Tibial nerve (tissue), 3 donors: ENCODE measurements at regions not wholly inside any gene's neighbourhood (a gene's known extent, or its start where the extent isn't known, plus 50 kb on each side); places are given as distances from the start of the nearest gene placed in this dataset.

Experiments
- POLR2A ChIP-seq, 2 donors: fragments of 450-650 bp; IDR thresholded peaks; one replicate each; pipeline ENCODE4 v1.6.1; 2017; ENCODE audit warnings: antibody characterized with exemption in 2 of 2, mild to moderate bottlenecking in 2 of 2, moderate library complexity in 2 of 2
- TF ChIP-seq, protein P1 (sequence below), 5 experiments: fragments of 200-600 bp in 3 of 5; fragments of 450-650 bp in 2 of 5; sonication (generic) in 3 of 5; IDR thresholded peaks; one replicate each; pipeline ENCODE4 v1.5.1; 2016 to 2019; ENCODE audit warnings: antibody characterized with exemption in 5 of 5, mild to moderate bottlenecking in 3 of 5, moderate library complexity in 2 of 5

DNA sequence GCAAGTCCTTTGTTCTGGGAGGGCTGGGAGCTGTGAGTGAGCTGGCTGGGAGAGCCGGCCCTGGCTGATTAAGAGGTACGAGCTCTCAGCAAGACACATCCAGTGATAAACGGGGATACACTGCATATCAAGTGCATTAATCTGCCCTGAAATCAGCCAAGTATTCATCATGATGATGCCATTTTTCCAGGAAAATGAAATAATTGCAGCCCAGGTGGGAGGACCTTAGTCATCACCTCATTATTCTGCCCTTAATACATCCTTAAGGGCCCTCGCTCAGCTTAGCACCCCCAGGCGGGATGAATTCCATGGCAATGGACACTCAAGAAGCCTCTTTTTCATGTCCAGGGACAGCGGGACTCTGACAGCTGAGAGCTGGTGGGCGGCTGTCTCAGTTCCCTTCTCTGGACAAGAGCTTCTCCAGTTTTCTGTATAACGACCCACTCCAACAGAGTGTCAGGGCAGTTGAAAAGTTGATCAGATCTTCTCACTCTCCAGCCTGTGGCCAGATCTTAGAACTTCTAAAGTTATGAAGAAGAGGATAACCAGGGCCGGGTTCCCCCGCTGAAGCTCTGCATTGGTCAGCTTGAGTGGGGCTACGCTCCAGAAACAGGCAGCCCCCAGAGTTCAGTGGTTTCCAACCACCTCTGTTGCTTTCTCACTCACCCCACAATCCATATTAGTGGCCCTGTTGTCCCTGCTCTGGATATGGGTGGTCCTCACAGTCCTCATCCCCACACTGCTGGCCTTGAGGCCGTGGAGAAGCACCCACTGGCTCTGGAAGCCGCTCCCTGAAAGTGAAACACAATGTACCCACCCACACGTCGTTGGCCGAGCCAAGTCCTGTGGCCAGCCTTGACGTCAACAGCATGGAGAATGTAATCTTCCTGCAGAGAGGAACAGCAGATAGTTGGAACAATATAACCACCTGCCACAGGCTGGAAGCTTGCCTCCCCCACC lies 306.2 kb upstream of the DIO3 start:
- TF ChIP-seq POLR2A (IDR thresholded peaks at IDR 0.05): no peak
- TF ChIP-seq, protein P1, sequence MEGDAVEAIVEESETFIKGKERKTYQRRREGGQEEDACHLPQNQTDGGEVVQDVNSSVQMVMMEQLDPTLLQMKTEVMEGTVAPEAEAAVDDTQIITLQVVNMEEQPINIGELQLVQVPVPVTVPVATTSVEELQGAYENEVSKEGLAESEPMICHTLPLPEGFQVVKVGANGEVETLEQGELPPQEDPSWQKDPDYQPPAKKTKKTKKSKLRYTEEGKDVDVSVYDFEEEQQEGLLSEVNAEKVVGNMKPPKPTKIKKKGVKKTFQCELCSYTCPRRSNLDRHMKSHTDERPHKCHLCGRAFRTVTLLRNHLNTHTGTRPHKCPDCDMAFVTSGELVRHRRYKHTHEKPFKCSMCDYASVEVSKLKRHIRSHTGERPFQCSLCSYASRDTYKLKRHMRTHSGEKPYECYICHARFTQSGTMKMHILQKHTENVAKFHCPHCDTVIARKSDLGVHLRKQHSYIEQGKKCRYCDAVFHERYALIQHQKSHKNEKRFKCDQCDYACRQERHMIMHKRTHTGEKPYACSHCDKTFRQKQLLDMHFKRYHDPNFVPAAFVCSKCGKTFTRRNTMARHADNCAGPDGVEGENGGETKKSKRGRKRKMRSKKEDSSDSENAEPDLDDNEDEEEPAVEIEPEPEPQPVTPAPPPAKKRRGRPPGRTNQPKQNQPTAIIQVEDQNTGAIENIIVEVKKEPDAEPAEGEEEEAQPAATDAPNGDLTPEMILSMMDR (IDR thresholded peaks at IDR 0.05): no peak
